CD1c-positive myeloid dendritic cell (primary cell): ENCODE measurements at regions not wholly inside any gene's neighbourhood (a gene's known extent, or its start where the extent isn't known, plus 50 kb on each side); places are given as distances from the start of the nearest gene placed in this dataset.
A peak's percentile ranks its signal among the peaks of the same experiment; 100 is the strongest.

ENCODE experiments used
- DNase-seq: peaks from one replicate; pipeline ENCODE4 v3.0.0-alpha.2; 2016; ENCODE audit errors: extremely low spot score

DNA sequence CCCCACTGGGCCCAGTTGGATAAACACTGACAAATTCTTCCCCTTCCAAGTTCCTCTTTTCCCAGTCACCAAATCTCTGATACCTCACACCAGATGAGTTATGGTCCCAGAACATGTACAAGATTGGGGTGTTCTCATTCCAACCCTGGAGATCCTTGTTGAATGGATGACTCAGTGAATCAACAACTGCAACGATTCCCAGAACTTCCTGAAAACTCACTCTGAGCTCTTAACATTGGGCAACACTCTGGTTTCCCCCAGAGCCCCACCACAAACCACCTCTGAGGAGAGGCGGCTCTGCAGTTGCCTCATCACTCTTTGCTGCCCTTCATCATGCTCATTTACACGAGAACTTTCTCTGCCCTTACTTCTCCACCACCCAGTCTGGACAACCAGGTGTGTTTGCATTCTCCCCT is 115.2 kb downstream of the MRPL14 start:
- peak; percentile 88 for DNase-seq

DNA sequence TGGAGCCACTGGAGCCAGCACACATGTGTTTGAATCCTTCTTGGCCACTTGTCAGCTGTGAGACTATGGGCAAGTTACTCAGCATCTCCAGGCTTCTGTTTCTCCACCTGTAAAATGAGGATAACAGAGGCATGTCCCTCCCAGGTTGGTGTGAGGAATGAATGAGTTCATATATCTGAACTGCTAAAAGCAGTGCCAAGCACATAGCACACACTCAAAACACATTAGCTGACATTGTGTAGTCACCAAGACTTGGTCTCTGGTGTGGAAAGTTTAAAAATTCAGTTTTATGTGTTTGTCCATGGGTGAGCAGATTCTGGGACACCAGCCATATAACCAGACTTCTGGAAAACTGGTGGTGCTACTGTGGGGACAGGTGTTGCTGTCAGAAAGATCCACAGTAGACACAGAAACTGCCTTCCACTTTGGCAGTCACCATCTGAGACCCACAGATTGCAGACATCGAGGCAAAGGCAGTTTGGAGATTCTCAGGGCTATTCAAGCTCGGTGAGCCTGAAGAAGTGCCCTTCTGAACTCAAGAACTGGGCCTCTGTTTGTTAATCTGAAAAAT is 115.8 kb downstream of the MRPL14 start:
- no peak for DNase-seq

DNA sequence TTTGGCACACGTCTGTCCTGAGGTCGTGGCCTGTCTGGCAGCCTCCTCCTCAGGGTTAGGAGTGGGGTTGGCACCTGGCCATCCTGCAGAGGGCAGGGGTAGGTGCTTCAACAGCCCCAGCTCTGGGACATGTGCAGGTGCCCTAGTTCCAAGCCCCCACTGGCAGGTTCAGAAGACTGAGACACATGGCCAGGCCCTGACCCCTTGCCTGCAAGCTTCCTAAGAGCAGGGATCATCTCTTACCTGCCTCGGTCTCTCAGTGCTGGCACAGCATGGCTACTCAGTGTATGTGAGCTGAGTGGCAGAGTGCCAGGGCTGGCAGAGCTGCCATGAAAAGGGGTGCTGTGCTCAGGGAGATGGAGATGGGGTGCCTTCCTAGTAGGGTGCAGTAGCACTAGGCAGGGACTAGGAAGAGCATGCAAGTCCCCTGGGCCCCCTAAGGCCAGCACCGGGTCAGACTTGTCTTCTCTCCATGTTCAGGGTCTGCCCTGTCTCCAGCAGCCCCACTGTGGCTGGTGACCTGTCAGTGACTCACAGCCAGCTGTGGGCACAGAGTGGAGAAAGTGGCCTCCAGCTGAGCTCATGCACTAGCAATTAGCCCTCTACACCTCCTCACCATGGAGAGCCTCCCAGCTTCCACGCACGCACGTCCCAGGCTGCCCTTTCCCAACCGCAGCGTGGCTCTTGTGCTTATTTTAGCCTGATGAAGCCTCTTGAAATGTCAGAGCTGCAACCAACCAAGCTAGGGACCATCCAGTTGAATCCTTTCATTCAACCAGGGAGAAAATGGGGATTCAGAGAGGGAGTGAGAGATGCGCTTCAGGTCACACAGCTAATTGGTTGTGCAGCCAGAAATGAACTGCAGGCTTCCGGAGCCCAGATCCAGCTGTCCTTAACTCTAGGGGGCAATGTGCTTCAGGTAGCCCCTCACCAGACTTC is 116.6 kb downstream of the MRPL14 start:
- DNase-seq = peak; percentile 79

DNA sequence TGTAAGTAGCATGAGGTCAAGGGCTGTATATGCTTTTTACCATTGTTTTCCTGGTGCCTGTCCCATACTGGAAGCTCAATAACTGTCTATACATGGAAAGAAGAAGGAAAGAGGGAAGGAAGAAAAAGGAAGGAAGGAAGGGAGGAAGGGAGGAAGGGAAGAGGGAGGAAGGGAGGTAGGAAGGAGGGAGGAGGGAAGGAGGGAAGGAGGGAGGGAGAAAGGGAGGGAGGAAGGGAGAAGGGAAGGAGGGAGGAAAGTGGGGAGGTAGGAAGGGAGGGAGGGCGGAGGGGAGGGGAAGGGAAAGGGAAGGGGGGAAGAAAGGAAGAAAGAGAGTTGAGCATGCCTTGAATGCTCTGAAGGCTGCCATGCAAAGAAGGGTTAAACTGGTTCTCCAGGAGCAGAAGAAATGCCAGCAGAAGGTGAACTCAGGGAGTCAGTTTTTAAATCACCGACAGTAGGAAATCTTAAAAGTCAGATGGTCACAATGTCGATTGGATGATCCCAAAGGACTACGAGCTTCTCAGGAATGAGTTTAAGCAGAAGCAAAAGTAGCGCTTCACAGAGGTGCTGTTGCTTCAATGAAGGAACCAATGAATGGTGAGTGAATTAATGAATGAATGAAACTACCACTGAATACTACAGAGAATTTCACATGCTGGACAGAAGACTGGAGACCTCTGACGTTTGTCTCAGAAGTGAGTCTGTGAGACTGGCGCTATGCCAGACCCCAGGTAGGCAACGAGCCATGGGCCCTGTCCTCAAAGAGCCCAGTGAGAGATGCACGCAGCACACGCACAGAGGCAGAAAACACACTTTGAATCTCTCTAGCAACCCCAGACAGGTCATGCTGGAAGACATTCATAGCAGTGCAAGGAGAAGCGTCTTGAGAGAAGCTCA is 117.6 kb downstream of the MRPL14 start:
- DNase-seq = no peak

DNA sequence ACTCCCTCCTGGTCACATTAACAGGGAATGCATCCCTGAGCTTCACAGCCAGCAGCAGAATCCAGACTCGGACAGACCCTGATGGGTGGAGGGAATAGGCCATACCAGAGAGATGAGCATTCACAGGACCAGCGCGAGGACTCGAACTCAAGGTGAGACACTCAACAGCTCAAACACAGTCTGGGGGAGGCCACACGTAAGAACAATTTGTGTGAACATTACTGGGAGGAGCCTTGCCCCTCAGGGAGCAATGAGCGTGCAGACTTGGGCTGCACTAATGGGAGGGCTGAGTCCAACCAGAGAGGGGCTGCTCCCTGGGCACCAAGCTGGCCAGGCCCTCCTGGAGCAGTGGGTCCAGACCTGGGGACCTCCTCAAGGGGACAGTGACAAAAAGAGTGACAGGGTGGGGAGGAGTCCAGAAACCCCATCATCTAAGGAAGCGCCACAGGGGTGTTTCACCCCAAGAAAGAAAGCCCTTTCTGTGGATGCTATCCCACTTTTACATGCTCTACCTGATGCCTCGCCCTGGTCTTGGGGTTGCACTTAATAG is 118.4 kb downstream of the MRPL14 start:
- DNase-seq = no peak

DNA sequence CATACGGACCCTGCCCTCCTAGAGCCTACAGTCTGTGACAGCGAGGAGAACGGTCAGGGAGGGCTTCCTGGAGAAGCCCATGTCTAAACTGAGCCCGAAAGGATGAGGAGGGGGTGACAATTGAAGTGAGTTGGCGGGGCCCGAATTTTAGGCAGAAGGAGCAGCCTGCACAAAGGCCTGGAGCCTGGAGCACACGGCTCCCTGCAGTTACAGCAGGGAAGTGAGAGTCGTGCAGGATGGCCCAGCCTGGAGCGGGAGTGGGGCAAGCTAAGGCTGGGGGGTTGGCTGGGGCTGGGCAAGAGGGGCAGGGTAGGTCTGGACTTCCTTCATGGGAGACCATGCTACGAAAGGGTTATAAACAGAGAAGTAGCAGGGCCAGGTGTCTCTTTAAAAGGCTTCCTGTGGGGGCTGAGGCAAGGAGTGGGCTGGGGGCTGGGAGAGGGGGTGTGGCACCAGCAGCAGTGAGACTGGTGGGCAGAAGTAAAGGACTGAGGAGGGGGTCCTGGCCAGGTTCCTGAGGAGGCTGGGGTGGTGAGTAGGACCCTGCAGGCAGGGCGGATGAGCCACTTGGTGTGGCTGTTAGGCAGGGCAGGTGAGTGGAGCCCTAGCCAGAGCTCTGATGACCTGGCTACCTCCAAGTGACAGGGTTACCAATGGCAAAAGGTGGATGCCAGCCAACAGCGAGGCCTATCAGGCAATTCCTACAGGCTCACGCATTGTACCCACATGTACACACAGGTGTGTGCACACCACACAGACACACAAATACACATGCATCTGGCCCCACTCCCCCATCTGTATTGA is 119.2 kb downstream of the MRPL14 start:
- DNase-seq = no peak

DNA sequence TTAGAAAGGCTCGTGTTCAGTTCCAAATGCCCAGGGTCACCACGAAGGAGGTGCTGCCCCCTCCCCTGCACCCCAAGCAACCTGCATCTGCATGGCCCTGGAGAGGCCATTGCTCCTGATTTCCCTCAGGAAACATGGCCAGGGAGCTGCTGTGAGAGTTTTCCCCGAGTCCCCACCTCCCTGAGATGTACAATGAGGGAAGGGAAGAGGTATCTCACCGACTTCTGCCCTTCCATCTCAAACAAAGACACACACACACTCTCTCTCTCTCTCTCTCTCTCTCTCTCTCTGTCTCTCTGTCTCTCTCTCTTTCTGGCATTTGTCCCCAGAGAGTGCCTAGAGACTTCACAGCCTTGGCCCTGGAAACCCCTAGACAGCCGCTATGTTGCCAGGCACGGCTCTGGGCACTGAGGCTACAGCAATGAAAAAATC is 120.4 kb downstream of the MRPL14 start:
- DNase-seq = no peak

DNA sequence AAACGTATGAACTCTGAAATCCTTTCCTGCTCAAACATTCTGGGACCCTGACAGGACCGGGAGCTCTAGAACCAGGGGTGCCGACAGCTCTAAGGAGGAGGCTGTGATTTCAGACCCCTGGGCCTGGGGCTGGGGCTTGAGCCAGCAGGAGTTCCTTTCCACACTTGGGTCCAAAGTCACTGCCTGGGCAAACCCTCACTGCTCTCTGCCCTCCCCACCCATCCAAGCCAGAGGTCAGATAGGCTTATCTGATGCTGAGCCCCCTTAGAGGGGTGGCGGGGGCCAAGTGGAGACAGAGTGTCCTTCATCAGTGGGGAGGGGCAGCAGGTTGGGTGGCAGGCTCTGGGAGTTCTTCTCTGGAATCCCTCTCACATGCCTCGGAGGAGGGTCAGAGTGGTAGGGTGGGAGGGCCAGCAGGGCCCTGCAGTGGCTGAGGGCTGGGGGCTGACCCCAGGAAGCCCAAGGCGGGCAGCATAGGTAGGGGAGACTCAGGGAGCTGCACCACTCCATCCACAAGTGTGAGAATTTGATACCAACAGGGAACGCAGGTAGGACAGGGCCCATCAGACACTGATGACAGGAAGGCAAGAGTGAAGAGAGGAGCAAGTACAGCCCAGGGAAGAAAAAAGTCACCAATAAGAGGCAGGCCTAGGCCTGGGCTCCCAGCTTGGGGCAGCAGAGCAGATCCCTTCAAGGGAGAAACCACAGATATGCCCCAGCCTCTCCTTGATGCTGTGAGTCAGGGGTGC is 121.0 kb downstream of the MRPL14 start:
- no peak for DNase-seq

DNA sequence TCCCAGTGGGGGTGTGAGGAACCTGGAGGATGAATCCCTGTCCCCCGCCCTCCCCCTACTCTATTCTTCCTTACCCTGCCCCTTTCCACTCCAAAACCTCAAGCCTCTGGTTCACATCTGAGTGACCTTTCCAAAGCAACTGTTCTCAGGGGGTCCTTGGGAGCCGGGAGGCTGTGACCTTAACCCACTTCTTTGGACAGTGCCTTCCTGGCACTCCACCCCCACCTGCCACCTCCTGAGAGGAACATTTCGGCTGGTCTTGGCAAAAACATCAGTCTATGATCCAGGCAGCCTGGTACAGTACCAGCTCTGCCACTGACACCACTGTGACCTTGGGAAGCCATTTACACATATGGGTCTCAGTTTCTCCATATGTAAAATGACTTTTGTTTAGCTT is 121.7 kb downstream of the MRPL14 start:
- no peak for DNase-seq

DNA sequence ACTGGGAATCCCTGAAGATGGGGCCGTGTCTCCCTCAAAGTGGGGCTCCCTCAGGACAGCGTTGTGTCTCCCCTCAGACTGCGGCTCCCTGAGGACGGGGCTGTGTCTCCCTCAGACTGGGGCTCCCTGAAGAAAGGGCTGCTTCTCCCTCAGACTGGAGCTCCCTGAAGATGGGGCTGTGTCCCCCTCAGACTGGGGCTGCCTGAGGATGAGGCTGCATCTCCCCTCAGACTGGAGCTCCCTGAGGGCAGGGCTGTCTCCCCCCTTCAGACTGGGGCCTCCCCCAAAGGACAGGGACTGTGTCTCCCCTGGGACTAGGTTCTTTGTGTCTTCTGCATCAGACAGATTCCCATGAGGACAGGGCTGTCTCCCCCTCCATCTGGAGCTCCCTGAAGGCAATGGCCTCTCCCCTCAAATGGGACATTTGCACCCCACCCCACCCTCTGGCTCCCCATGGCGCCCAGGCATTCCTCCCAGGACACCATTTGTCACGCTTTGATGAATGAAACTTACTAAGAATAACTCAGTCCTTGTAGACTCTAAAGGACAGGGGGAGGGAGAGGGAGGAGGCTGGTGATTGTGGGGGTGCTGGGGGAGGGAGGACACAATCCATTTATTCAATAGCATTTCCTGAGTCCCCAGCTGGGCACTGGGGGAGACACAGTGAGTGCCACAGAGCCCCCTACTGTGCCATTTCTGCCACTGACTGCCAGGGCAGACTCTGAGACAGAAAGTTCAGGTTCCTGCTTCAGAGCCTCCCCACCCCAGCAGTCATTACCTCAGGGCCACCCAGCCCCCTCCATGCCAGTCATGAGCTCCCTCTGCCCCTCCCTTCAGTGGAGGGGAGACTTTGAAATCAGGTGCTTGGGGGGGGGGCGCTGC is 122.4 kb downstream of the MRPL14 start:
- DNase-seq = peak; percentile 52

DNA sequence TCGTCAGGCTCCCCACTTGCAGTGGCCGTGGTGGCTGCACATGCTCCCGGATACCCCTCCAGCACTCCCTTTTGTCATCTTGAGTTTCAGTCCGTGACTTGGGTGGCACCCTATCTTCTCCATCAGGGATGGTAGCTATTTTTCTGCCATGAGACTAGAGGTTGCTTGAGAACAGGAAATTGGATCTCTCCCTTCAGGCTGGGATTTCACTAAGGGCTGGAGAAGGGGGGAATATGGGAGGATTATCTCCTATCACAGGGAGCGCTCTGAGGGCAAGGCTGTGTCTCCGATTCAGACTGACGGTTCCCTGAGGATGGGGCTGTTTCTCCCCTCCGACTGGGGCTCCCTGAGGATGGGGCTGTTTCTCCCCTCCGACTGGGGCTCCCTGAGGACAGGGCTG is 123.1 kb downstream of the MRPL14 start:
- DNase-seq = no peak

DNA sequence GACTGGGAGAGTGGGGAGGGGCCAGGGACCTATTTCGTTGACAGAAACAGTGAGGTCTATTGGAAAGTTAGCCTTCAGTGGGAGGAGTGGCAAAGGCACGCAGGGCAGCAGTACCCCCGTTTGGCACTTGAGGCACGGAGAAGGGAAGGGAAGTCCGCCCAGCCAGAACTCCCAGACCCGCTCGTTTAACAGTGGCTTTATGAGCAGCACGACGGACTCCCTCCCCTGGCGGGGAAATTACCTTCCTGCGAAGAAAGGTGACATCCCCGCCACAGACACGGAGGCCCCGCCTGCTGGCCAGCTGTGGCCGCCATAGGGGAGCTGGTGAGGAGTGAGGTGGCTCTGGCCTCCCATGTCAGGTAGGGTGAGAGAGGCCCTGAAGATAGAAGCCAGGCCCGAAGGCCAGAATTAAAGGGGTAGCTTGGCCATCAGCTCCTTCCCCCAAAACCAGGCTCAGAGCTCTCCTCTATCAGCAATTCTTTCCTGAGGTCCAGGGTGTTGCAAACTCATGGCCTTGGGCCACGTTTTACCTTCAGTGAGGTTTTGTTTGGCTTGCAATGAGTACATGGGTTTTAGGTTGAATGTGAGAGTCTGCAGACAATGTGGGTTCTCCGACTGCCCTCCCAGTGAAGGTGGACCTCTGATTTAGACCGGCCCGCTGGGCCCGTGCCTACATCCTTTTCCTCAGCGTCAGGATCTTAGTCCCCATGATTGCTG is 123.7 kb downstream of the MRPL14 start:
- peak; percentile 30 for DNase-seq

DNA sequence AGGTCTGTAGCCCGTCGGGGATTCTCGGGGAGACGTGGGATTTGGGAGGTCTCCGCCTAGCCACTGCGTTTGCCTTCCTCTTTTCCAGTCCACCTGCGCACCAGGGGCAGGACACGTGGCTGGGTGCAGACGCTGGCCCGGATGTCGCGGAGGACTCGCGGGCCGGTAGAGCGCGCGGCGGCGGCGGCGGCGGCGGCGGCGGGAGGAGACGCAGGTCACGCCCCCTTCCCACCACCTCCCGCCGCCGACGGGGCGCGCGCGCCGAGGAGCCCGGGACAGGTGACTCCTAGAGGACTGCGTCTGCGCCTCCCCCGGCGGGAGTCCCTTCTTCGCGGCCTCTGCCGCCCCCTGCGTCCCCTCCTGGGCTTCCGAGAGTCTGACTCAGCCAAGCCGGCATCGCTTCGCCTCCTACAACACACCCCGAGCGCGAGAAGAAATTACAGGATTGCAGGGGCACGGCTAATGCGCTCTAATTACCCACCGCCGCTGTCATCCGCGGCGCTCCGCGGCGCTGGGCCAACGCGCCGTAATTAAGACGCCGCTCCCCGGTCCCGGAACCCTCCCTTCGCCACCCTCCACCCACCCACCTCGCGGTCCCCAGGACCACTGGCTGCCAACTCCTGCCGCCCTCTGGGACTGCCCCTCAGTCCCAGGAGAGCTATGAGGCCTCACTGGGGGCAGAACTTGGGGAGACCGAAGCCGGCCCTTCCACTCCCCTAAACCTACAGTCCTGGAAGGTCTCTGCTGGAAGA is 124.5 kb downstream of the MRPL14 start:
- peak; percentile 74 for DNase-seq

DNA sequence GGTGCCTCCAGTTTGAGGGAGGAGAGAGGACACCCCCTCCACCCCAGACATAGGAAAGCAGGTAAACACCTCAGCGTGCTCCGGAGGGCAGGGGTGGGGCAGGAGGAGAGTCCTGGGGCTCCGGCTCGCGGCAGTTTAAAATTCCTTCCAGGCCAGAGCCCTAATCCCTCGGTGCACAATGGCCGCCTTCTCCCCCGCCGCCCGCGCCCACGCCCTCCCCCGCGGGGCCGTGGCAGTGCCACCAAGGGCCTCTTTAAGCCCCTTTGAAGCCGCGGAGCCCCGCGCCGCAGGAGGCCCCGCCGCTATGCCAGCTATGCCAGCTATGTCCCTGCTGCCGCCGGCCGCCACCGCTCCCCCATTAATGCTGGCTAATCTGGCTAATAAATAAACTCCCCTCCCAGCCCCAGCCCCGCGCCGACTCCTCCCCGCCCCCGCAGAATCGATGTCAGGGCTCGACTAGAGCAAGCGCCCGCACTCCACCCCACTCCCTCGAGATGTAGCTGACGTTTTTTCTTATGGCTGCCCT is 125.1 kb downstream of the MRPL14 start:
- no peak for DNase-seq

DNA sequence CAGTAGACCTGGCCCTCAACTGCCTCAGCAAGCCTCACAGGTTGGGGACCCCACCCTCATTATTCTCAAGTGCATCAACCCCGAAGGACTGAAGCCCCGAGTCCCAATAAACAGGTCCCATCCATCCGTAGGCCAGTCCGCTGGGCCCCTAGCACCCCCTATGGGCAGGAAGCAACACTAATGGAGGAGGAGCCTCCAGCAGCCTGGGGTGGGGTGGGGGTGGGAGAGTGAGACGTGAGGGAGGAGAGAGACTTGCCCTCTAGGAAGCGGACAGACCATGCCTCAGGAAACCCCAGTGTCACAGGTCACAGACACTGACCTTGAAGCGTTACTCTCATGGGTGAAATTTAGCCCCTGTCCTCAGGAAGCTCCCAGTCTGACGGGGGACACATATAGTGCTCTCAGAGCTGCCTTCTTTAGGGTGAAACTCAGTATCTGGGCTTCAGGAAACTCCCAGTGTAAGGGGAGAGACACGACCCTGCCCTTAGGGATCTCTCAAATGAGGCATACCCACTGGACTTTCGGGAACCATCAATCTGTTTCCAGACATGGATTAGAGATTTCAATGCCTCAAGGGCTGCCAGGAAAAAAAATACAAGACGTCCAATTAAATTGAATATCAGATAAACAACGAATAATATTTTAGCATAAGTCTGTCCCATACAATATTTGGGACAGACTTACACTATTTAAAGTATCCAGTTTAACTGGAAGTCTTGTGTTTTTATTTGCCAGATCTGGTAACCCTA is 125.8 kb downstream of the MRPL14 start:
- peak; percentile 19 for DNase-seq

DNA sequence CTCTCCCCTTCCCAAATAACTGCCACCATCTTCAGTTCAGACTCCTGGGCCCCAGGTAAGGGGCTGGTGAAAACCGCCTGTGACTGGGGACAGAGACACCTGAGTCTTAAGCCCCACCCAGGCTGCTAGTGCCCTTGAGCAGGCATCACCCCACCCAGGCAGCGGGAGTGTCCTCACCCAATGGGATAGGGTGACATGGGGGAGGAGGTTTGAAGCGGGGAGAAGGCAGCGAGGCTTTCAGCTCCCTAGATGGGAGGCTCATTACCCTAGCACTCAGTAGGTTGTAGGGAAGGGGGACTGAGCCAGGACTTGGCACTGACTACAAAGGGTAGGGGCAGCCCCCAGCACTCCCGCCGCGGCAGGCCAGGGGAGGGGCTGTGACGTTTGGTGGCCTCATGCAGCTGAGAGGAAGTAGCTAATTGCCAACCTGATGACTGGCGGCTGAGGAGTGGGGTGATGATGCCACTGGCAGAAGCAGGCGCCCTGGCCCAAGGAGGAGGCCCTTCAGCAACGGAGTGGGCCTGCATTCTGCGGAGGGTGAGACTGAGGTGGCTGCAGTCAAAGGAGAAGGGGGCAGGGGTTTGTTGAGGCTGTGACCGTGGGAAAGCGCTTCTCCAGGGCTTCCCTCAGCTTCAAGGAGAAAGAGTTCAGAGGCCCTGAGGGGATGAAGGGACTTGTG is 126.9 kb downstream of the MRPL14 start:
- peak; percentile 84 for DNase-seq
